Spleen (tissue), 7 donors: ENCODE measurements at regions not wholly inside any gene's neighbourhood (a gene's known extent, or its start where the extent isn't known, plus 50 kb on each side); places are given as distances from the start of the nearest gene placed in this dataset.

Source experiments
- POLR2A ChIP-seq, 3 donors: fragments of 450-650 bp; IDR thresholded peaks; one replicate each; pipeline ENCODE4 v1.5.1; 2017; ENCODE audit warnings: antibody characterized with exemption in 3 of 3, mild to moderate bottlenecking in 1 of 3
- POLR2AphosphoS5 ChIP-seq, 3 donors: sonication (generic); formaldehyde crosslinking; IDR thresholded peaks; one replicate each; pipeline ENCODE4 v1.5.1; 2017; ENCODE audit warnings: antibody characterized with exemption in 3 of 3
- TF ChIP-seq, protein P1 (sequence below), 11 experiments: fragments of 200-600 bp in 7 of 11; fragments of 450-650 bp in 4 of 11; sonication (generic) in 4 of 11; IDR thresholded peaks in 8 of 11; conservative IDR thresholded peaks in 3 of 11; 1 replicate in 7 of 11; 2 replicates in 4 of 11; pipeline versions ENCODE4 v1.4.0 to v1.8.0; 2016 to 2021; ENCODE audit warnings: antibody characterized with exemption in 11 of 11, inconsistent platforms in 4 of 11, mild to moderate bottlenecking in 1 of 11
- donor health status: DM: no; HTN: no; CAD: no; lungs with moderate emphysema.
- donor health status: DM: no; HTN: no; CAD: no.
- donor health status: DM: no; HTN: no; CAD: no.

DNA sequence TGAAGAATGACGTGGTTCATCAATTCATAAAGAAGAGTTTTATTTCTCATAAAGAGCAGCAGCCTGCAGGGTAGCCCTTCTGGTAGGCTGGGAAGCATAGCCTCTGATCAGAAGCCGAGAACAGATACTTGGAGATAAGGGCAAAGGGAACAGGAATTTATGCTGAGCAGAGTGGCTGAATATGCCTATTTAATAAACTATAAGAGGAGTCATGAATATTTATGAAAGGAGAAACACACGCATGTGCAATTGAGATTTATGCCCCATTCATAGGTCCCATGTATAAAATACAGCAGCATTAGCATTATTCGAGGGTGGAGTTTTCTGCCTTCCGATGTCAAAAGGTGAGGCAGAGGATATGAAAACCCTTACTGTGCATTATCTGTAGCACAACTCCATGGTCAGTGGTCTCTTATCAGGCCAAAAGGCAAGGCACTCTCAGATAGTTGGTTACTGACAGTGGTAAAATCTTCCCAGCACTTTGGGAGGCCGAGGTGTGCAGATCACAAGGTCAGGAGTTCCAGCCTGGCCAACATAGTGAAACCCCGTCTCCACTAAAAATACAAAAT, 569.1 kb downstream of the ACTL7B start:
- TF ChIP-seq, protein P1, sequence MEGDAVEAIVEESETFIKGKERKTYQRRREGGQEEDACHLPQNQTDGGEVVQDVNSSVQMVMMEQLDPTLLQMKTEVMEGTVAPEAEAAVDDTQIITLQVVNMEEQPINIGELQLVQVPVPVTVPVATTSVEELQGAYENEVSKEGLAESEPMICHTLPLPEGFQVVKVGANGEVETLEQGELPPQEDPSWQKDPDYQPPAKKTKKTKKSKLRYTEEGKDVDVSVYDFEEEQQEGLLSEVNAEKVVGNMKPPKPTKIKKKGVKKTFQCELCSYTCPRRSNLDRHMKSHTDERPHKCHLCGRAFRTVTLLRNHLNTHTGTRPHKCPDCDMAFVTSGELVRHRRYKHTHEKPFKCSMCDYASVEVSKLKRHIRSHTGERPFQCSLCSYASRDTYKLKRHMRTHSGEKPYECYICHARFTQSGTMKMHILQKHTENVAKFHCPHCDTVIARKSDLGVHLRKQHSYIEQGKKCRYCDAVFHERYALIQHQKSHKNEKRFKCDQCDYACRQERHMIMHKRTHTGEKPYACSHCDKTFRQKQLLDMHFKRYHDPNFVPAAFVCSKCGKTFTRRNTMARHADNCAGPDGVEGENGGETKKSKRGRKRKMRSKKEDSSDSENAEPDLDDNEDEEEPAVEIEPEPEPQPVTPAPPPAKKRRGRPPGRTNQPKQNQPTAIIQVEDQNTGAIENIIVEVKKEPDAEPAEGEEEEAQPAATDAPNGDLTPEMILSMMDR (IDR thresholded peaks at IDR 0.05 in 8 of 11, conservative IDR thresholded peaks at IDR 0.05 in 3 of 11) = no peak
- TF ChIP-seq POLR2AphosphoS5 (IDR thresholded peaks at IDR 0.05) (no peak), POLR2A (IDR thresholded peaks at IDR 0.05) (no peak)
